KMS-11 (cell line): ENCODE measurements at regions not wholly inside any gene's neighbourhood (a gene's known extent, or its start where the extent isn't known, plus 50 kb on each side); places are given as distances from the start of the nearest gene placed in this dataset.

ENCODE experiments used
- H2AFZ ChIP-seq: fragments of 200-600 bp; sonication (generic); 2 replicates; pipeline ENCODE4 v1.6.1; 2016; ENCODE audit warnings: antibody characterized with exemption, mixed run types, low read depth
- H3K27ac ChIP-seq: fragments of 200-600 bp; sonication (generic); 2 replicates; pipeline ENCODE4 v1.6.1; 2016; ENCODE audit warnings: mild to moderate bottlenecking, mixed run types
- H3K27me3 ChIP-seq: fragments of 200-600 bp; sonication (generic); 2 replicates; pipeline ENCODE4 v1.6.1; 2017; ENCODE audit warnings: mild to moderate bottlenecking, low read depth, mixed run types, moderate library complexity; ENCODE audit not compliant: insufficient read depth
- H3K36me3 ChIP-seq: fragments of 200-600 bp; sonication (generic); 2 replicates; pipeline ENCODE4 v1.6.1; 2017; ENCODE audit warnings: mild to moderate bottlenecking, mixed run types; ENCODE audit not compliant: insufficient read depth
- H3K4me1 ChIP-seq: fragments of 200-600 bp; sonication (generic); 2 replicates; pipeline ENCODE4 v1.6.1; 2016; ENCODE audit warnings: mild to moderate bottlenecking, low read depth, mixed run types; ENCODE audit not compliant: poor library complexity, severe bottlenecking
- H3K4me2 ChIP-seq: fragments of 200-600 bp; sonication (generic); 2 replicates; pipeline ENCODE4 v1.7.0; 2016; ENCODE audit warnings: mild to moderate bottlenecking, mixed run types
- H3K4me3 ChIP-seq: fragments of 200-600 bp; sonication (generic); IDR thresholded peaks from 2 replicates; pipeline ENCODE4 v1.6.1; 2017; ENCODE audit warnings: low read depth, low read length, mixed read lengths; ENCODE audit not compliant: insufficient read depth
- H3K79me2 ChIP-seq: fragments of 200-600 bp; sonication (generic); 2 replicates; pipeline ENCODE4 v1.6.1; 2016; ENCODE audit warnings: low read depth, mixed run types; ENCODE audit not compliant: insufficient read depth
- H3K9ac ChIP-seq: fragments of 200-600 bp; sonication (generic); 2 replicates; pipeline ENCODE4 v1.6.1; 2016; ENCODE audit warnings: mild to moderate bottlenecking, mixed run types
- H4K20me1 ChIP-seq: fragments of 200-600 bp; sonication (generic); 2 replicates; pipeline ENCODE4 v1.6.1; 2016; ENCODE audit warnings: mild to moderate bottlenecking, mixed run types; ENCODE audit not compliant: insufficient read depth
- TF ChIP-seq, protein P1 (sequence below): fragments of 200-600 bp; sonication (generic); conservative IDR thresholded peaks from 2 replicates; pipeline ENCODE4 v1.6.1; 2017; ENCODE audit warnings: low read depth, mild to moderate bottlenecking, antibody characterized with exemption, low read length, moderate library complexity, mixed read lengths

DNA sequence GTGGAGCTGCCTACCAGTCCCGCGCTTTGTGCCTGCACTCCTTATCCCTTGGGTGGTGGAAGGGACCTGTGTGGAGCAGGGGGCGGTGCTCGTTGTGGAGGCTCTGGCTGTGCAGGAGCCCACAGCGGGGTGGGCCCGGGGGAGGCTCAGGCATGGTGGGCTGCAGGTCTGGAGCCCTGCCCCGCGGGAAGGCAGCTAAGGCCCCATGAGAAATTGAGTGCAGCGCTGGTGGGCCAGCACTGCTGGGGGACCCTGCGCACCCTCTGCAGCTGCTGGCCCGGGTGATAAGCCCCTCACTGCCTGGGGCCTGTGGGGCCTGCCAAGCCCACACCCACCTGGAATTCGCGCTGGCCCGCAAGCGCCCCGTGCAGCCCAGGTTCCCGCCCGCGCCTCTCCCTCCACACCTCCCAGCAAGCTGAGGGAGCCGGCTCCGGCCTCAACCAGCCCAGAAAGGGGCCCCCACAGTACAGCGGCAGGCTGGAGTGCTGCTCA lies 859.6 kb upstream of the KCND2 start:
- TF ChIP-seq, protein P1, sequence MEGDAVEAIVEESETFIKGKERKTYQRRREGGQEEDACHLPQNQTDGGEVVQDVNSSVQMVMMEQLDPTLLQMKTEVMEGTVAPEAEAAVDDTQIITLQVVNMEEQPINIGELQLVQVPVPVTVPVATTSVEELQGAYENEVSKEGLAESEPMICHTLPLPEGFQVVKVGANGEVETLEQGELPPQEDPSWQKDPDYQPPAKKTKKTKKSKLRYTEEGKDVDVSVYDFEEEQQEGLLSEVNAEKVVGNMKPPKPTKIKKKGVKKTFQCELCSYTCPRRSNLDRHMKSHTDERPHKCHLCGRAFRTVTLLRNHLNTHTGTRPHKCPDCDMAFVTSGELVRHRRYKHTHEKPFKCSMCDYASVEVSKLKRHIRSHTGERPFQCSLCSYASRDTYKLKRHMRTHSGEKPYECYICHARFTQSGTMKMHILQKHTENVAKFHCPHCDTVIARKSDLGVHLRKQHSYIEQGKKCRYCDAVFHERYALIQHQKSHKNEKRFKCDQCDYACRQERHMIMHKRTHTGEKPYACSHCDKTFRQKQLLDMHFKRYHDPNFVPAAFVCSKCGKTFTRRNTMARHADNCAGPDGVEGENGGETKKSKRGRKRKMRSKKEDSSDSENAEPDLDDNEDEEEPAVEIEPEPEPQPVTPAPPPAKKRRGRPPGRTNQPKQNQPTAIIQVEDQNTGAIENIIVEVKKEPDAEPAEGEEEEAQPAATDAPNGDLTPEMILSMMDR, result no peak
- no peaks in the 10 kb centered on the region for H4K20me1 ChIP-seq
- no peak overlapping the region for H3K4me2 ChIP-seq
- H3K9ac ChIP-seq, result no peak overlapping the region
- no peak overlapping the region for H3K4me3 ChIP-seq
- no peaks in the 10 kb centered on the region for H3K4me1 ChIP-seq
- no peaks in the 10 kb centered on the region for H3K36me3 ChIP-seq
- no peak overlapping the region for H3K27ac ChIP-seq
- no peaks in the 10 kb centered on the region for H3K79me2 ChIP-seq
- no peaks in the 10 kb centered on the region for H3K27me3 ChIP-seq
- no peak overlapping the region for H2AFZ ChIP-seq

GRCh38 chr7:119415682-119416081 lies 857.3 kb upstream of the KCND2 start:
- H3K27me3 ChIP-seq, result no peaks in the 10 kb centered on the region
- no peaks in the 10 kb centered on the region for H3K36me3 ChIP-seq
- no peak overlapping the region for H3K27ac ChIP-seq
- no peaks in the 10 kb centered on the region for H4K20me1 ChIP-seq
- no peak overlapping the region for H3K9ac ChIP-seq
- no peak overlapping the region for H2AFZ ChIP-seq
- no peaks in the 10 kb centered on the region for H3K79me2 ChIP-seq
- H3K4me2 ChIP-seq, result no peak overlapping the region
- H3K4me1 ChIP-seq, result no peaks in the 10 kb centered on the region
- TF ChIP-seq, protein P1, result no peak
- no peak overlapping the region for H3K4me3 ChIP-seq

DNA sequence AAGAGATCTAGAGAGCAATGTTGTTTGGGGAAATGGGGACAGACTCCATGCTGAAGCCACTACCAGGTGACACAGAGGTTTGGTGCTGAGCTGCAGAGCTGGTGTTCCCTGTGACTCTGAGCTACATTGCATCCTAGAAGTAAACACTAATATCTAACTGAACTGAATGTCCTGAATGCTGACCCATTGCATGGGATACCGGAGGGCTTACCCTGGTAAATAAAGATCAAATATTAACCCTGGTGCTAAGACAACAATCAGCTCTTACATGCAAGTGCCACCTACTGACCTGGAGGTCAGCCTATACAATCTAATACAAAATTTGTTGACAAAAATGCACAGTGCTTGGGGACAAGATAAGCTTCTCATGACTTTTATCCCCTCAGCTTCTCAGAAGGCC lies 851.3 kb upstream of the KCND2 start:
- no peak overlapping the region for H2AFZ ChIP-seq
- H3K79me2 ChIP-seq, result no peaks in the 10 kb centered on the region
- H3K4me3 ChIP-seq, result no peak overlapping the region
- H3K9ac ChIP-seq, result no peak overlapping the region
- H4K20me1 ChIP-seq, result no peaks in the 10 kb centered on the region
- no peaks in the 10 kb centered on the region for H3K36me3 ChIP-seq
- TF ChIP-seq, protein P1, result no peak
- H3K4me2 ChIP-seq, result no peak overlapping the region
- no peak overlapping the region for H3K27ac ChIP-seq
- no peaks in the 10 kb centered on the region for H3K27me3 ChIP-seq
- no peaks in the 10 kb centered on the region for H3K4me1 ChIP-seq

DNA sequence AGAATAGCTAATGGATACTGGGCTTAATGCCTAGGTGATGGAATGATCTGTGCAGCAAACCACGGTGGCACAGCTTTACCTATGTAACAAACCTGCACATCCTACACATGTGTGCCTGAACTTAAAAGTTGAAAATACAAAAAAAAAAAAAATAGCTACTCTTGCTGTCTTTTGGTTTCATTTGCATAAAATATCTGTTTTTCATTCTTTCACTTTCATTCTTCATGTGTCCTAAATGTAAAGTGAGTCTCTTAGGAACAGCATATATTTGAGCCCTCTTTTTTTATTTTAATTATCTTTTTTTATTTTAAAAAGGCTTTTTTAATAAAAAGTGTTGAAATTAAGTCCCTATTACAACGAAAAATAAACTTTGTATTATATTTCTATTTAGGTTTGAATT lies 836.1 kb upstream of the KCND2 start:
- H3K4me2 ChIP-seq, result no peak overlapping the region
- no peaks in the 10 kb centered on the region for H3K79me2 ChIP-seq
- TF ChIP-seq, protein P1, result no peak
- H3K27me3 ChIP-seq, result no peaks in the 10 kb centered on the region
- H3K36me3 ChIP-seq, result no peaks in the 10 kb centered on the region
- no peak overlapping the region for H3K4me3 ChIP-seq
- H3K27ac ChIP-seq, result no peak overlapping the region
- no peaks in the 10 kb centered on the region for H4K20me1 ChIP-seq
- H3K4me1 ChIP-seq, result peaks cover 6% of the 10 kb centered on the region
- H3K9ac ChIP-seq, result no peak overlapping the region
- no peak overlapping the region for H2AFZ ChIP-seq
